Stimulated activated CD4-positive, alpha-beta T cell treated with anti-CD3 and anti-CD28 coated beads, Interleukin-12 subunit alpha, Interleukin-12 subunit beta, amount 100 ng/mL, for 24 hours (primary cell): ENCODE measurements at regions not wholly inside any gene's neighbourhood (a gene's known extent, or its start where the extent isn't known, plus 50 kb on each side); places are given as distances from the start of the nearest gene placed in this dataset.

ENCODE experiments used
- DNase-seq, 2 experiments: peaks; one replicate each; pipeline ENCODE4 v3.0.0-alpha.2; 2020; ENCODE audit warnings: low read depth in 2 of 2

DNA sequence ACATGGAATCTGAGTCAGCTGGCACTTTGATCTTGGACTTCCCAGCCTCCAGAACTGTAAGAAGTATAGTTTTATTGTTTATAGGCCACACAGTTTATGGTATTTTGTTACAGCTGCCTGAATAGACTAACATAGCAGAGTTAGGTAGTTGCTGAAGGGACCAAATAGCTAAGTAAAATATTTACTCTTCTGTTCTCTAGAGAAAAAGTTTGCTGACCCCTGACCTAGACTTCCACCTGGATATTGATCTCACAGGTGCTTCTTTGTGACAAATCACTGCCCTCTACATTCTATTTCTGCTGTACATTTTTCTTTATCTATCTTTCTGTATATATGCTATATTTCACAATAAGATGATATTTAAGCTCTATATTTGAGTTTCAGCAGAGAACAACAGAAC, 212.5 kb downstream of the CSNK2A3 start:
- DNase-seq = no peak

DNA sequence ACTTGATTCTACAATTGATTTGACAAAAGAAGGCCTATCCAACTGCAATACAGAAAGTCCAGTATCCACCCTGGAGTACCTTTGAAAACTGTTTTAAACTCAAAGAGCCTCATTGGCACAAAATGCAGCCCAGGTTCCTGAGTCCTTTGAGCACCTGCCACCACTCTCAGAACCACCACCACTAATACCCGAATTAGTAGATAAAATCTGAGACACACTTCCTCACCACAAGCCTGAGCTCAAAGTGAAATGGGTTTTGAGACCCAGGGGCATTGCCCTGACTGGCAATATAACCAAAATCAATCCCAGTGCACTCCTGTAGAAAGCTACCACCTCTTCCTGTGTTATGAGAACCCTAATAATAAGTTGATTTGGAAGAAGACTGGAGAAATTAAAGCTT, 215.7 kb downstream of the CSNK2A3 start:
- DNase-seq = no peak

DNA sequence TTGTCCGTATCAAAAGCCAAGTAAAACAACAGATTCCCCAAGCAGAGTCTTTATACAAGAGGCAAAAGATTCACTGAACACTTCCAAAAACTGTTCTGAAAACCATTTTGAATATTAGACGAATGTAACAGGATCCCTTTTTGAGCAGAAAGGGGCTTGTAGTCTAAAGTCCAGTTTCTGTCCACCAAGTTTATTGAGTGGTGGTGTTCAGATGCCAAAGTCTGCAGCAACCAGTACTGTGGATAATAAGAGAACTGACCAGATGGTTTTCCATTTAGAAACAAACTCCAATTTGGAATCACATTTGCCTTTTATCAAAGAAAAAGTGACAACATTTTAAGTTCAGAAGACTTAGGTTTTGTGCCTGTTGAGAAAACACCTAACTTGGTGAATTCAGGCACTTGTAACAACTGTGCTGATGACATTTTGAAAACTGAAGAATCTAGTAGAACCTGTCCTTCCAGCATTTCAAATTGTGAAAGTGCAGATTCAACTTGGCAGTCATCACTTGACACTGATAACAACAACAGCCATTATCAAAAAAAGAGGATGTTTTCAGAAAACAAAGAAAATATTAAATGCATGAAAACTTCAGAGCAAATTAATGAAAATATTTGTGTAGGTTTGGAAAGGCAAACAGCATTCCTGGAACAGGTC, 217.1 kb downstream of the CSNK2A3 start:
- no peak for DNase-seq

DNA sequence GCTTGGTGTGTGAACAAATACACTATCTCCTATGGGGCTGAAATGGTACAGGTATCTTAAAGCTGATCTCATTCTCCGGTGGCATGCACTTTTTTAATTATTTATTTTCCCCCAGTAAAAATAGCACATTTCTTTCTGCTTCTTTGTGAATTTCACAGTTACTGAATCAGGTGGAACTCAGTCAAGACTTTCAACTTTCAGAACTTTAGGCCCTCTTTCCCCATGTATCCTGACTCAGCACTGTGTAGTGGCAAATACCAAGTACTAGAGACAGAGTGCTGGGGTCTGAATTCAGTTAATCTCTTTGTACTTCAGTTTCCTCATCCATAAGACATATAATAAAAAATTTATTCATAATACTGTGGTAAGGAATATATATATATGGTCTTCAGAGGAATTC, 223.9 kb downstream of the CSNK2A3 start:
- no peak for DNase-seq

DNA sequence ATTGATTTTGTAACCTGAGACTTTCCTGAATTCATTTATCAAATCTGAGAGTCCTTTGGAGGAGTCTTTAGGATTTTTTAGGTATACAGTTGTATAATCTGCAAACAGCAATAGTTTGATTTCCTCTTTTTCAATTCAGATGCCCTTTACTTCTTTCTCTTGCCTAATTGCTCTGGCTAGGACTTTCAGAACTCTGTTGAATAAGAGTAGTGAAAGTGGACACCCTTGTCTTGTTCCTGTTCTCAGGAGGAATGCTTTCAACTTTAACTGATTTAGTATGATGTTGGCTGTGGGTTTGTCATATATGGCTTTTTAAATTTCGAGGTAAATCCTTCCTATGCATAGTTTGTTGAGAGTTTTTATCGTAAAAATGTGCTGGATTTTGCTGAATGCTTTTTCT, 227.4 kb downstream of the CSNK2A3 start:
- DNase-seq = no peak

DNA sequence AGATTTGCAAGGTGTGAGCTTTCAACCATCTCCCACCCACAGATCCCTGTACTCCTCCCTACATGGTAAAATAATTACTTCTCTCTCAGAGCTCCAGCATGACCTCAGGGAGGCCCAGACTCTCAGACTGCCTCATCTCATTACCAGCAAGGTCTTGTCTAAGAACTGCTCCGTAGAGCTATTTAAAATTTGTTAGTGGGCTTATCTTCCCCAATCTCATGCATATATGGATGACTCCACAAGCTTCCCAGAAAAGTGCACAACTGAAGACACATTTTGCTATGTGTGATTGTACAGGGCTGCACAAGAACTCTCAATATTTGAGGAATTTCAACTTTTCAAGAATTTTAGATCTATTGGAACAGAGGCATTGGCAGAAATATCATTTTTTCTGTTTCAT, 230.3 kb downstream of the CSNK2A3 start:
- DNase-seq = no peak

DNA sequence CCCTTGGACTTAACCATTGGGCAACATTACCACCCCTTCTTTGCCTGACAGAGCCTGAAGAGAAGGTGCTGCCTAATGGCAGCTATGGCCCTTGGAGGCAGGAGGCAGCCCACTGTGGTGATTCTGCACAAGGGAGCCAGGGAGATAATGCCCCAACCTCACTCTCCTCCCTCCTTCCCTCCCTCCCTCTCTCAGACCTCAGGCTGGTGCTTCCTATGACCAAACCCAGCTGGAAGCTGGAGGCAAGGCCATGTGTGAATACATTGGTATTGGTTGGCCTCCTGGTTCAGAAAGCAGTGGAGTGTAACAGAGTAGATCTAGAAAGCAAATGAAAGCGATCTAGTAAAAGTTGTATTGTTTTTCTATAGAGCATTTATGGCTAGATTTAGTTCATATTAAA, 233.1 kb downstream of the CSNK2A3 start:
- DNase-seq = no peak

DNA sequence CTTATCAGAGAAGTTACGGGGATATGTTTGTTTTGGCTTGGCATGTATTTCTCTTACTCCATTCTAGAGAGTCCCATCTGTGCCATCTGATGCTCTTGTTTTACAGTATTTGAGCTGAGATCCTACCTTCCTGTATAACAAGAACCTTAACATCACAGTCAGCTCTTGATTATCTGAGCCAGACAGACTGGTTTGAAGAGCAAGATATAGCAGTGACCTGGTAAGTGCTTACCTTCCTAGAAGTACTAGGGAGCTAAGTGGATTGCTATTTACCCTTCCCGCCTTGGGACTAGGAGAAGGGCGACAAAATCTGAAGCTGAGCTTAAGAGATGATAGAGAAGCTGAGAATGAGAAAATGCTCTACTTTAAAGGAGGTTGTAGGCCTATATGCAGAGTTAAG, 235.3 kb downstream of the CSNK2A3 start:
- DNase-seq = no peak

DNA sequence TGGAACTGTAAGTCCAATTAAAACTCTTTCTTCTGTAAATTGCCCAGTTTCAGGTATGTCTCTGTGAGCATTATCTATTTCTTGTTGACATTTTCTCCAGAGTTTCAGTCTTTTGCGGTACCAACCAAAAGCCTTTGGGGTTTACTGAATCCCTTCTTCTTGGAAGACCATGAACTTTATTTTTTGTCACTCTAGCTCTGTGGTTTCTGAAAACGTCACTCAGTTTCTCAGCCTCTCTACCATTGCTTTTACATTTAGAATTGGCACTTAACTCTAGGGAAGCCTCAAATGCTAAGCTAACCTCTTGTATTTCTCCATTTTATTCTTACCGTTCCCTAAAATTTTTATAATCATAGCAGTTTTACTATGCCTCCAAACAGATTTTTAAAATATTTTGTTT, 237.6 kb downstream of the CSNK2A3 start:
- DNase-seq = no peak

DNA sequence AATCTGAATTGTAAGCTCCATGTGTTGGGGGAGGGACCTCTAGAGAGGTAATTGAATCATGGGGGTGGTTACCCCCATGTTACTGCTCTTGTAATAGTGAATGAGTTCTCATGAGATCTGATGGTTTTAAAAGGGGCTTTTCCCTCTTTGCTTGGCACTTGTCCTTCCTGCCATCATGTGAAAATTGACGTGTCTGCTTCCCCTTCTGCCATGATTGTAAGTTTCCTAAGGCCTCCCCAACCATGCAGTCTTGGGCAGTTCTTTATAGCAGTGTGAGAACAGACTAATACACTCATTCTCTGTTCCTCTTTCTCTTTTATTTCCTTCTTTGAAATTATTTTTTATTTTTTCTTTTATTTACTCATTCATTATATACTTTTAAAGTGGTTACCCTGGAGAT, 239.4 kb downstream of the CSNK2A3 start:
- no peak for DNase-seq

DNA sequence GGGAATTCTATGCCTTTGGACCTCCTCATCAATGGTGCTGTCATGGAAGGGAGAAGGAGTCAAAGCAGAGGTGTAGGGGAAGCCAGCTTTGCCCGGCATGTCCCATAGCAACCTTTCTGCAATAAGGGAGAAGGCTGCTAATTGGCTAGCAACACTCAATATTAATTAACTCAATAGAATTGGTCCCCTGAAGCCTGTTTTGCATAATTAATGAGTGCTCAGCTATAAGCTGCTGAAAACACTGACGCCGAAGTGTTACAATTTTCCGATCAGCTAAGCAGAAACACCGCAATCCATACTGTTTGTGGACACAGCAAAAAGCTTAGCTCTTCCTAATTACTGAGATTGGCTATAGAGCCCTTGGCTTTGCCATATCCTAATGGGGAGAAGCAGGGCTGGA, 245.0 kb downstream of the CSNK2A3 start:
- no peak for DNase-seq

DNA sequence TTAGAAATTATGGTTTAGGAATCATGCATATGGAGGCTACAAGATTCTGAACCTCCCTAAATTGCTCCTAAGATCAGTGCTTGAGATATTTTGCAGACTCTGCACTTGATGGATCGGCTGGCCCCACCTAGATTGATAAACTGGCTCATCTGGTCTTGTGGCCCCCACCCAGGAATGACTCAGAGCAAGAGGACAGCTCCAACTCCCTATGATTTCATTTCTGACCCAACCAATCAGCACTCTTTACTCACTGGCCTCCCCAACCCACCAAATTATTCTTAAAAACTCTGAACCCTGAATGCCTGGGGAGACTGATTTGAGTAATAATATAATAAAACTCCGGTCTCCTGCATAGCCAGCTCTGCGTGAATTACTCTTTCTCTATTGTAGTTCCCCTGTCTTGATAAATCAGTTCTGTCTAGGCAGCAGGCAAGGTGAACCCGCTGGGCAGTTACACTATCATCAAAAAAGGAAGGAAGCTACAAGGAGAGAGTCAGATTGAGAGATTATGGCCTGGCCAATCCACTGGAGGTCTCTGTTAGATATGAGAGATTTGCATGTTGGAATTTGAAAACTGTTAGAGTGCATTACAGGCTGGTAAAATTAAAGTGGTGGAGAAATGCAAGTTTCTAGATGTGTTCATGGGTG, 245.8 kb downstream of the CSNK2A3 start:
- no peak for DNase-seq

DNA sequence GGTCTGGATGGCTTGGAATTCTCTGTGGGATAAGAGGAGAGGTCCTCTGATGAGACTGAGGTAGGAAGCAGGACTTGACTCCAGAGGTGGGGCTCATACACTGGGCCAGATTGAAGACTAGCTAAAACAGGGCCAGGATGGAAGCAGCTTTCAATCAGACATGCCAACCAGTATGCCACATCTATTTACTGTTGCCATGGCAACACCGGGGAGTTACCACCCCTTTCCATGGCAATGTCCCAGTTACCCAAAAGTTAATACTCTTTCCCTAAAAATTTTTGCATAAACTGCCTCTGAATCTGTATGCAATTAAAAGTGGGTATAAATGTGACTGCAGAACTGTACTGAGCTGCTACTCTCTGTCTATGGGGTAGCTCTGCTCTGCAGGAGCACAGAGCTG, 247.5 kb upstream of the ZBED5 start:
- DNase-seq = no peak

DNA sequence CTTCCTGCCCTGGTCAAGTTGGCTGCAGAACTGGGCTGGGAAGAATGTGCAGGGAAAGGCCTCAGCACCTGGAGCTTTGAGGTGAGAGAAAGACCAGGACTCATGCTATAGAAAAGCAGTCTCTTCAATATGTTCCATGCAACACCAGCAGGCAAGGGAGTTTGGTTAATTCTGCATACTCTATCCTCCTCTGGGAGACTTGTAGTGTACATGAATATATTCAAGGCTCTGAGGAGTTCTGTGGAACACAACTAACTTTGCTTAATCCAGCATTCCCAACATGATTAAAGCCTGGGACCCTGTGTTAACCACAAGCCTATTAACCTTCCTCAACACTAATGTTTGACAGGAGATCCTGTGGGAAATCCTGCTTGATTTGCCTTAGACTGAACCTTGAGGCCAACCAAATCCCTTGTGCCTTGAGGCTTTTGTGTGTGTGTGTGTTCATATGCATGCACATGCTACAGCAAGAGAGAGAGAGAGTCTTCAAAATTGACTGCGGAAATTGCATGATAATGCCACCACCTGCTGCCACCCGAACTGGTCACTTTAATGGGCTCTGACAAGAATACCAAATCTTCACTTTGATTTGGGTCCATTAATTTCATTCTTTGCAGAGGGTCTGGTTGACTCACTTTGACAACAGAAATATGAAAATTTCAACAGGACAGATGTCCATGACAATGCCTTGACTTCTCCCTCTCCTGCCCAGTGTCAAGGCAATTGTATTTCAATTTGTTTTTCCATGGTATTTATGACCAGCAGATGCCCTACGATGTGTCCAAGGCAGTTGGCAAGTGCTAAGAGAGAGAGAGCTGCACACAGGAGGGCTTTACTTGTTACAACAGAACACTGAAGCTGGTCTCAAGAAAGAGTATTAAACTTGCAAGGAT, 238.2 kb upstream of the ZBED5 start:
- DNase-seq = no peak

DNA sequence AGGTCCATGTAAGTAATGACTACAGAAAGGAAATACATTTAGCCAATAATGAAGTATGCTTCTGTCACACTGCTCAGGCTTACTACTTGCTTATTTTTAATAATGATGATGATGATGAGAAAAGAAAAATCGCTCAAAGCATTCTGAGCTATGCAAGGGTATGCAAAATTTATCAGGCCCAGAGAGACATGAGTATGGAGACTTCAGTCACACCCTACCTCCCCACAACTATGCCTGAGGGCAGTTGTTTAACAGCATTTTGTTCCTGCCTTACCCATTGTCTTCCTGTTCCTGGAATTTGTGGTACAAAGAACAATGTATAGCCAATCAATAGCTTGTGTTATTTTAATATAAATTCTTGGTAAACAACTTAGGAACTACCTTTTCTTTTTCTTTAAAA, 232.6 kb upstream of the ZBED5 start:
- no peak for DNase-seq

DNA sequence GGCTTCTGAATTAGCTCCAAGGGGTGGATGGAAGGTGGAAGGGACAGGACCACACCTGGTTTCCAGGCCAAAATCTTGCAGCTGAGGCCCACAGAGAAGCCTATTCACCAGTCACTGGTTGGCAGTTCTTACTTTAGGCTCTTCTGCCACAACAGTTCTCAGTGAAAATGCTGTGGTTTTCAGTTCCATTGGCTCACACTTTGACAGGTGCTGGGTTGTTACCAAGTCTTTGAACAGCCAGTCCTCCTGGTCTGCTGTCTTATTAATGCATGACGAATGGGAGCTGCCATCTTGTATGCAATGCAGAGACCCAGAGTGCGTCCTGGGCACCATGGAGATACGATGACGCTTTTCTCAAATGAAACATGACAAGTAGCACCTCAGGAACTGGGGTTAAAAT, 232.0 kb upstream of the ZBED5 start:
- no peak for DNase-seq

DNA sequence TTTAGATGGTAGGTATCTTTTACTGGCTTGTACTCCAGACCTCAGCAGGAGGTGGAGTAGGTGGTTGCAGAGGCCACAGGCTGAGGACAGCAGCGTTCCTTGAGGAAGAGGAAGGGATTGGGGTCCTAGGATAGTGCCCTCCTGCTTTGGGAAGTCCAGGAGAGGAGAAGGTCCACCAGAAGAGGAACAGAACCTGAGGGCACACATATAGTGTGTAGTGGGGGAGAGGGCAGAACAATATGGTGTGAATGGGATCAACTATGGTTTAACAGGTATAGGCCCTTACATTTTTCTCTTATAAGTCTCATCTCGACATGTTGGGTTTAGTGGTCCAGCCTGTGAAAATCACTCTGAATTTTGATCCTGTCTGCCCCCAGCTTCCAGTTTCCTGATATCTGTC, 229.1 kb upstream of the ZBED5 start:
- DNase-seq = no peak

DNA sequence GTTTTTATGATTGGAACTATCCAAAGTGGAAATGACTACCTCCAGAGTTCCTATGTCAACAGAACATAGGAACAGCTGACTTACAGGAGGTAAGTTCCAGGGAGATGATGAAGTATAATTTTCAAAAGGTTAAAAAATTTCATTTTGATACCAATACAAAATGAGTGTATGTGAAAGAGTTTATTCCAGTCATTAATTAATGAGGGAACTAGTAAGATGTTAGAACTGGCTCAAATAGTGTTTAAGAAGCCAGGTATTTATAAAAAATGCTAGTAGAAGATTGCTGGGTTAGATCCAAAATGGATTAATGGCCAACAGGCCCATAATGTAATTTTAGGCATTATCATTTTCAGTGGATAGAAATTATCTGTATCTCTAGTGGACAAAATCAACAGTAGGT, 227.7 kb upstream of the ZBED5 start:
- DNase-seq = no peak

DNA sequence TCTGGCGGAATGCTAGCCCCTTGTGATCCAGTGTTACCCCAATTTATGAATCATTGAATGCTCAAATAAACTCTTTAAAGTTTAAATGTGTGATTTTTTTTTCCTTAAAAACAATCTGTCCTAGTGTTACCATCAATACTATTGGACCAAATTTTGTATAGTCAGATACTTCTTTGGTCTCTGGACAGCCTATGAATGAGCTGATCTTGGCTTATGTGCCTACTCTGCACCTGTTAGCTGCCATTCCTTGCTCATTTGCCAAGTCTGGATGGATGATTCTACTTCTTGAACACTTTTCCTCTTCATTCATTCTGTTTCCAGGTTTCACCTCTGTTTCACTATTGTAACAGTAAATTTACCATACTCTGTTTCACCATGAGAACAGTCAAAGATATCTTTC, 226.5 kb upstream of the ZBED5 start:
- DNase-seq = no peak

DNA sequence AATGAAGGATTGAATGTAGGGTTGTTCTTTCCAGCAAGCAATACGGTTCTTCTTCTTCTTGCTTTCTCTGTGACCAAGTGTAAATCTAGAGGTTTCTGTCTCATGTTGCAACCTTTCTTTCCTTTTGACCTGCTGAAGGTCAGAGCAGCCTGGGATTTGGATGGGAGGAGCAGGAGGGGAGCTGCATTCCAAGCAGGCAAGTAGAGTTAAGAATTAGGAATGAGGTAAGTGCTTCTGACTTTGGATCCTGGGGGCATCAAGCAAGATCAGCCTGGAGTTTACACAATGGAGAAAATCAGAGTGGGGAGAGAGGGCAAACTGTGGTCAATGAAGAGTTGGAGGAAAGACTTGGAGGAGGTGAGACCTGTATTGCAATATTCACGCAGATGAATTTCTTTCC, 225.6 kb upstream of the ZBED5 start:
- no peak for DNase-seq

DNA sequence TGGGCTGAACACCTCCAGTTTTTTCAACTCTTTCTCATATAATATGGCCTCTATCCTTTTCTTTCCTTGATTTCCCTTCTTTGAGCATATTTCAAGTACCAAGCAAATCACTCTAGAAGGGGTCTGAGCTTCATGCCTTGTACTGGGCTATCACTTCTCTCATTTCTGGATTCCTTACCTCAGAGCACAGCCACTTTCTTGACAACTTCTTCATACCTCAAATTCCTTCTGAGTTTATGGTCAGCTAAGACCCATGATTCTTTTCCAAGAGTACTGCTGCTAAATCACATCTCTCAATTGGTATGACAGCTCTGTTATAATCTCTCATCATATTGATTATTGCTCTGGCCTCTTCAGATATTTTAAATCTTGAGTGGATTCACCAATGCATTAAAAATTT, 224.8 kb upstream of the ZBED5 start:
- DNase-seq = no peak

DNA sequence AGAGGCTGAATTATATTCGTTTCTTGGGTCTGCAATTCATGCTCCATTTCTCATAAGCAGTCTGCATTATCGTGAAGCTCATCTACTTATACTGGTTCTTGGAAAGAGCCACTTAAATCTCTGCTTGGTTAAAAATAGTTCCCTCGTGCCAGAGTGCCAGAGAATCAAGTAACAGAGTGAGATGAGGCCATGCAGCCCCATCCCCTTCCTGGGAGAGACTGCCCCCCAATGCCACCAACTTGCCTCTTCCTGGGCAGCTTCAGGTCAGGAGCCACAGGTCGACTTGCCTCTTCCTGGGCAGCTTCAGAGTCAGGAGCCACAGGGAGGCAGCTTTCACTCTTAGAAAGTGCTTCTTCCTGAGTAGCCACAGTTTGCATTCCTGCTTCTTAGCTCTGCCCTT, 223.9 kb upstream of the ZBED5 start:
- DNase-seq = no peak

DNA sequence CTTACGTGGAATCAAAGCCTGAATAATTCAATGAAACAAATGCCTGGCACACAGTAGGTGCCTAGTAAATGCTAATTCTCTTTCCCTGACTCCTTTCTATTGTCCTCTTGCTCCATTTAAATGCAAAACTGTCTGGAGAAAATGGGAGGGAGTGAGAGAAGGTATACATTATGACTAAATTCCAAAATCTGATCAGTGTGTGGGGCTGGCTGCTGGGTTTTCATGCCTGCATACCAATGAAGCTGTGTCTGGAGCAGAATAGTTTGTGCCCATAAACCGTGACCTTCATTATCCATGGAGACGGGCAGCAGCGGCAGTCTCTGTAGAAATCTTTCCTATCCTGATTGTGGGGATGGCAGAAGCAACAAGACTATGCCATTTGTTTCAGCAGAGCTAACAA, 223.4 kb upstream of the ZBED5 start:
- no peak for DNase-seq
